Stimulated activated CD4-positive, alpha-beta T cell treated with anti-CD3 and anti-CD28 coated beads, Interleukin-1b, Interleukin-23, amount 100 ng/mL, for 24 hours (primary cell): ENCODE measurements at regions not wholly inside any gene's neighbourhood (a gene's known extent, or its start where the extent isn't known, plus 50 kb on each side); places are given as distances from the start of the nearest gene placed in this dataset.

ENCODE experiments used
- DNase-seq, 4 experiments: peaks; one replicate each; pipeline ENCODE4 v3.0.0-alpha.2; 2020; ENCODE audit warnings: low read depth in 4 of 4, low spot score in 1 of 4

- DNase-seq = no peak
Observed at GRCh38 chr9:118561051-118561450, 808.2 kb downstream of the BRINP1 start.

GRCh38 chr9:118563677-118564076 is 805.6 kb downstream of the BRINP1 start:
- DNase-seq = no peak

- DNase-seq = no peak
Observed at GRCh38 chr9:118567861-118568260, 801.4 kb downstream of the BRINP1 start.

- DNase-seq = no peak
Observed at GRCh38 chr9:118568704-118569103, 800.5 kb downstream of the BRINP1 start.

DNA sequence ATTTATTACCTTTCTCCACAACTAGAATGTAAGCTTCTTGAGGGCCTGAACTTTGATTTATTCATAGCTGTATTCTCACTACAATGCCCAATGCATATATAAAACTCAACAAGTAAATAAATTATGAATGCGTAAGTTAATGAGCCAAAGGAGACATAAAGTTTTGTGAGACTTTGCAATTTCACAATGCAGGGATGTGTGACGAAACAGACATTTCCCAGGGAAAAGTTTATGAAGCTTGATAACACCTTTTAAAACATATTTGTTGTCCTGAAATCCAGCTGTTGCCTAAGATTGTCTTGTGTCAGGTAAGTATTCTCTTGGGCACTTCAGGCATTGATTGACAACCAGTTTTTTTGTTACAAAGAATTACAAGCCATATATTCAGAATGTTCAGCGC is 800.1 kb downstream of the BRINP1 start:
- DNase-seq = no peak

DNA sequence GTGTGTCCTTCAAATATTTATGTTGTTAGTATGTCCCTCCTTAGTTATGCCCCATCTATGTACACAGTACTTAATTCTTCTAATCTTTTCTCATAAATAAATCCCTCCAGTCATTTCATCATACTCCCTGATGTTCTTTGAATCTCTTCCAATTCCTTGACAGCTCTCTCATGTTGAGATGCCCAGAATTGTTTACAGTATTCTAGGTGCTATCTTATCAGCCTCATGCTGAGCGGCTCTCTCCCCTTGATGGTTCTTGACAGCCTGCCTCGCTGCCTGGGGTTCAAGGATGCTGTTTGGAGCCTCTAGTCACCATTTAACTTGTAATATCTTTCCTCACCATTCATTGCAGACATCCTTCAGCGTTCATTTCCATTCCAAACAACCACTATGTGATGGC is 799.2 kb downstream of the BRINP1 start:
- DNase-seq = no peak

DNA sequence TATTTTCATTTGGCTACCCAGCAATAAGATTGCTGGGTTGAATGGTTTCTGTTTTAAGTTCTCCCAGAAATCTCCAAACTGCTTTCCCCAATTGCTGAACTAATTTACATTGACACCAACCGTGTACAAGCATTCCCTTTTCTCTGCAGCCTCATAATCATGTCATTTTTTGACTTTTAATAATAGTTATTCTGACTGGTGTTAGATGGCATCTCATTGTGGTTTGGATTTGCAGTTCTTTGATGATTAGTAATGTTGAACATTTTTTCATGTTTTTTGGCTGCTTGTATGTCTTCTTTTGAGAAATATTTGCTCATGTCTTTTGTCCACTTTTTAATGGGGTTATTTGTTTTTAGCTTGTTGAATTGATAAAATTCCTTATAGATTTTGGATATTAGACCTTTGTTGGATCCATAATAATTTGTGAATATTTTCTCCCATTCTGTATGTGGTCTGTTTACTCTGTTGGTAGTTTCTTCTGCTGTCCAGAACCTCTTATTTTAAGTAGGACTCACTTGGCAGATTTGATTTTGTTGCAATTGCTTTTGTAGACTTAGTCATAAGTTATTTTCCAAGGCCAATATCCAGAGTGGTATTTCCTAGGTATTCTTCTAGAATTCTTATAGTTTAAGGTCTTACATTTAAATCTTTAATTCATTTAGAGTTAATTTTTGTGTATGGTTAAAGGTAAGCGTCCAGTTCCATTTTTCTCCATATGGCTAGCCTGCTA is 793.7 kb downstream of the BRINP1 start:
- DNase-seq = no peak

DNA sequence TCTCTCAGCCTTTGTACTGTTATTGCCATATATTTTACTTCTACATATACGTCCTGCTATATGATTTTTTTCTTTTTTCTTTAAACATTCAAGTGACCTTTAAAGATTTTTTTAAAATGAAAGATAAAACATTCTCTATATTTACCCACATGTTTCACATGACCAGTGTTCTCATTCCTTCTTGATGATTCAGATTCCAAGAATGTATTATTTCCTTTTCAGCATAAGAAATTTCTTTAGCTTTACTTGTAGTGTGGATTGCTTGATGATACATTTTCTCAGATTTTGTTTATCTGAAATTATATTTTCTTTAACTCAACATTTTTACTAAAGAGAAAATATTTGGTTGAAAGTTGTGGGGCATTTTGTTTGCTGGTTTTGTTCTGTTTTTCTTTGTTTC is 792.1 kb downstream of the BRINP1 start:
- DNase-seq = no peak

DNA sequence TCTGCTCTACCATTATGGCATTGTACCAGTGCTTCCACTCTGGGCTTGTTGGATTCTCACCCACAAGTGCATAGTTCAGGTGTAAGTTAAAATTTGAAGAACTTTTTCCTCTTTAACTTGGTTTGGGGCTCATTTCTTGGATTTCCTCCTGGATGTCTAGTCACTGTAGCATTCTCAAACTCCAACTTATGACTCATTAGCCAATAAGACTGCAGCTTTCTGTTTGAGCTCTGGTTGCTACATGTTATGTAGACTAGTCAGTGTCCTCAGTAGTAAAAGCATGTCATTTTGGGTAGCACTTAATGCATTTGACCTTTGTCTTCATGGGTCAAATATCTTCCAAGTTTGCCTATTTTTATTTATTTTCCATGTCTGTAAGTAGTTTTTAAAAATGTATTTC is 790.8 kb downstream of the BRINP1 start:
- DNase-seq = no peak

GRCh38 chr9:118583414-118583813 is 785.8 kb downstream of the BRINP1 start:
- no peak for DNase-seq

GRCh38 chr9:118586978-118587377 is 782.3 kb downstream of the BRINP1 start:
- no peak for DNase-seq

DNA sequence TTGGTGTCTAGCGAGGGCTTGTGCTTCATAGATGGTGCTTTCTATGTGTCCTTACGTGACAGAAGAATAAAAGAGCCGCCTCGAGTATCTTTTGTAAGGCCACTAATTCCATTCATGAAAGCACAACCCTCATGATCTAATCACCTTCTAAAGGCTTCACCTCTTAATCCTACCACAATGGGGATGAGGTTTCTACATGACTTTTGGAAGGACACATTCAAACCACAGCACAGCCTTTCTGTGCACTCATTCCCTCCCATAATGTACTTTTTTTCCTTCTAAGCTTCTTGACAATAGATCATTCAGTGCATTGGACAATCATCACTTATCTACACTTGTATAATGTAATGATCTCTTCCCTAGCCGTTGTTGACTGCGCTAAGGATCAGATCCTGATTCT is 774.8 kb downstream of the BRINP1 start:
- no peak for DNase-seq

- DNase-seq = no peak
Observed at GRCh38 chr9:118595719-118596305, 773.4 kb downstream of the BRINP1 start.

DNA sequence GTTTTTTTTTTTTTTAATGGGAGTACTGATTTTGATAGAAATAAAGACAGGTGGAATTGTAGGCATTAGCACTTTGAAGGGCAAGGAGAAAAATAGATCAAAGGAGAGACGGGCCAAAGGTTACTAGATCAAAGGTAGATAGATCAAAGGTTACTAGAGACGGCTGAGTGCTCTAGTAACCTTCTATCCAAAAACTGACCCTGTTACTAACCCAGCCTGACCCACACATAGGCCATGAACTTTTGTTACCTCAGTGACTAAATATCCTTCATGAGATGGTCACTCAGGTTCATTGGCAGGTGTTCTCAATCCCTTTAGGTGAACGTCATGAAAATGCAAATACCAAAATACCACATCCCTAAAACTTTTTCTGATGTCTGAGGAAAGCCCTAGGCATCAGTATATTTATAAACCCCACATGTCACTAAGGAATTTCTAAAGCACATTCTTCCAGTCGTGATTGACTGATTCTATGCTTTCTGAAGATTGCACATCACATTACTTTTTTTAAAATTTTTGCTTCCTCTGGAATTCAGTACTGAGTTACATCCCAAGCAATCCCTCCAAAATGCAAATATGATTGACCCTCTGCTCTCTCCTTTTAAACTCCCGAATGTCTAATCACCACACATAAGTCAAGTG is 772.7 kb downstream of the BRINP1 start:
- no peak for DNase-seq

DNA sequence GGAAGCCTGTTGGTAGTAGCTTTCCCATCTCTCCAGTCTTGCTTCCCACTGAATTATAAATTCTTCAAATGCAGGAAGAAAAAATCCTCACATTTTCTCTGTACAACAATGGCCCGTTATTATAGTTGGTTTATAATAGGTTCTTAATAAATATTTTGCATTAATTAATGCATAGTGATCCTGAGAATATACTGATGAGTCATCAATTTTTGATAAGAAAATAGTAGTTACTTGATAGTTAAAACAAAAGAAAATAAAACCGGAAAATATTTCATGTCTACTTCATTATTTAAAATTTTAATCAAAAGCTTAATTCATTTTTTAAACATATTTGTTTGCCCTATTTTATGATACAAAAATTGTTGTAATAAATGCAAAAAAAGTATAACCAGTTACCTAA is 762.6 kb downstream of the BRINP1 start:
- DNase-seq = no peak

- no peak for DNase-seq
Observed at GRCh38 chr9:118609355-118610044, 759.7 kb downstream of the BRINP1 start.

DNA sequence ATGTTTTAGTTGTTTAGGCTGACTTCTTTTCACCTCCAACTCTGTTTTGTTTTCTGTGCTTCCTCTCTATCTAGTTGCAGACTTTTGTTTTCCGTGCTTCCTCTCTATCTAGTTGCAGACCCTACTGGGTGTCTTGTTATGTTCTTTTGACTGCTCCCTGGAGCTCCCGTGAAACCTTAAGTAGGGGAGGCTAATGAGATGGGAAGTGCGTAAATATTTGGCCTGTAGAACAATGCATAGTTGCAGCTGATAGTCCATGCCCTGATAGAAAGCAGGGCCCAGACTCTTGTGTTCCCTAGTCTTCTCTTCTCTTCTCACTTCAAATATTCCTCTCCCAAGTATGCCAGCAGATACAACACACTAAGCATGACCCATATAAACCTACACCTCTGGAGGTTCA is 757.0 kb downstream of the BRINP1 start:
- no peak for DNase-seq

GRCh38 chr9:118613996-118614395 is 755.2 kb downstream of the BRINP1 start:
- DNase-seq = no peak

DNA sequence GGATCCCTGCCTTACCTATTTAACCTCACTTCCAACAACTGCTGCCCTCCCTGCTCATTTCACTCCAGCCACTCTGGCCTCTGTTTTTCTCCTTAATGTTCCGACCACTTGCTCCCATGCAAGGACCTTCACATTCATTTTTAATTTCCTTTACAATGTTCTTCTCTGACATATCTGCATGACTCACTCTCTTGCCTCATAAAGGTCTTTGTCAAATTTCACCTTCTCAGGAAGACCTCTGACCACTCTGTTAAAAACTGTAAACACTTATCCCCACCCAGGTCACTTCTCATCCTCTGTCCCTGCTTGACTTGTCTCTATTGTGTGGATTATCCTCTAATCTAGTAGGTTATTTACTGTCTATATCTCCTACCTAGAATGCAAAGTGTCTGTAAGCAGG is 751.2 kb downstream of the BRINP1 start:
- DNase-seq = no peak

- DNase-seq = no peak
Observed at GRCh38 chr9:118618849-118619248, 750.4 kb downstream of the BRINP1 start.

DNA sequence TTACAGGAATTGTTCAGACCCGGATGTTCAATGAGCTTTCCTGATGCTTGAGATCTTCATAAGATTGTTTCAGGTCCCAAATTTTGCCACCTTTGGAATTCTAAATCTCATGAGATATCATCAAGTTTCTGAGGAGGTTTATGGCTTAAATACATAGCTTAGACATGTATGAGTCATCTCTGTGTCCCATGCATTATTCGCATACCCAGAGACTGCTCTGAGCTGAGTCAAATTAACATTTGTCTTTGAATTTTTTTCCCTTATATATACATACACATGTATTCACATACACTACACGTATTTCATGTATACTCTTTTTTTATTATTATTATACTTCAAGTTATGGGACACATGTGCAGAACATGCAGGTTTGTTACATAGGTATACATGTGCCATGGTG is 744.6 kb downstream of the BRINP1 start:
- DNase-seq = no peak

GRCh38 chr9:118630079-118630478 is 739.2 kb downstream of the BRINP1 start:
- no peak for DNase-seq
